MM.1S (cell line): ENCODE measurements at regions not wholly inside any gene's neighbourhood (a gene's known extent, or its start where the extent isn't known, plus 50 kb on each side); places are given as distances from the start of the nearest gene placed in this dataset.

Source experiments
- CTCF ChIP-seq: fragments of 300-600 bp; sonication (generic); IDR thresholded peaks from 2 replicates; pipeline ENCODE4 v1.5.1; 2016; ENCODE audit warnings: antibody characterized with exemption, low read length, mixed read lengths
- EZH2 ChIP-seq: fragments of 300-600 bp; sonication (generic); optimal IDR thresholded peaks from 2 replicates; pipeline ENCODE3; 2017; ENCODE audit warnings: low read depth, mild to moderate bottlenecking, antibody characterized with exemption, low read length, mixed read lengths

DNA sequence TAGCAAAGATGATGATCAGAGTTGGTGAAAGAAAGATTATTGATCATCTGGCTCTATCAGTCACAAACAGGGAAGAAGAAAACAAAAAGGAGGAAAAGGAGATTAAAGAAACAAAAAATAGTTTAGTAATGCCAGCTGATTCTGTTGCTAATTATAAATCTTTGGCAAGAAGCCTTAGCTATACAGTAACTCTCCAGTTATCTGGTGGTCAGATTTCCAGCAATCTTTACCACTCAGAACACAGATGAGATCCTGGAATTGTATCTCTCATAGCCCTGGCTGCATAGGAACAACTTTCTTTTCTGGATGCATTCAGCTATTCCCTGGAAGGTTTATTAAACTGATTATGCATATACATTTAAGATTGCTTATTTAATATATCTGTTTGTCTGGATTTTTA is 256.8 kb upstream of the ZEB2 start:
- TF ChIP-seq CTCF = no peak
- TF ChIP-seq EZH2 = no peak
